ENCODE measurements at regions not wholly inside any gene's neighbourhood (a gene's known extent, or its start where the extent isn't known, plus 50 kb on each side); places are given as distances from the start of the nearest gene placed in this dataset.

DNA sequence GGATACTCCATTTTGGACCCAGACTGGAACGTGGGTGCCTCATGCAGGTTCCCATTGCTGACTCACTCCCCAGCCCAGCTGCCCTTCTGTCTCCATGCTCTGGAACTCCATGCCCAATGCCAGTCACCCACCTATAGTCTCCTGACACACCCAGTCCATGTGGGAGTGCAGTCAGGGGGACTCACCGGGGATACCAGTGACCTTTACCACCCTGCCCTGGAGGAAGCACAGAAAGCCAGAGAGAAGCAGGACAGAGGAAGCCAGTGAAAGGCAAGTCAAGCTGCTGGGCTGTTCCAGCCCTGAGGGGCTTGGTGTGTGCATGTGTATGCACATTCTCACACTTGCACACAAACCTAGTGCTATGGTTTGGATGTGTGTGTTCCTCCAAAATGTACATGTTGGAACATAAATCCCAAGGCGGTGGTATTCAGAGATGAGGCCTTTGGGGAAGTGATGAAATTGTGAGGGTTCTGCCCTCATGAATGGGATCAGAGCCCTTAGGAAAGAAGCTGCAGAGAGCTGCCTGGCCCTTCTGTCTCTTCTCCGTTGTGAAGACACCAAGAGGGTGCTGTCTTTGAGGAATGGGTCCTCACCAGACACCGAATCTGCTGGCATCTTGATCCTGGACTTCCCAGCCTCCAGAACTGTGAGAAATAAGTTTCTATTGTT lies 121.4 kb upstream of the MAFB start:
- TF ChIP-seq, protein P1, sequence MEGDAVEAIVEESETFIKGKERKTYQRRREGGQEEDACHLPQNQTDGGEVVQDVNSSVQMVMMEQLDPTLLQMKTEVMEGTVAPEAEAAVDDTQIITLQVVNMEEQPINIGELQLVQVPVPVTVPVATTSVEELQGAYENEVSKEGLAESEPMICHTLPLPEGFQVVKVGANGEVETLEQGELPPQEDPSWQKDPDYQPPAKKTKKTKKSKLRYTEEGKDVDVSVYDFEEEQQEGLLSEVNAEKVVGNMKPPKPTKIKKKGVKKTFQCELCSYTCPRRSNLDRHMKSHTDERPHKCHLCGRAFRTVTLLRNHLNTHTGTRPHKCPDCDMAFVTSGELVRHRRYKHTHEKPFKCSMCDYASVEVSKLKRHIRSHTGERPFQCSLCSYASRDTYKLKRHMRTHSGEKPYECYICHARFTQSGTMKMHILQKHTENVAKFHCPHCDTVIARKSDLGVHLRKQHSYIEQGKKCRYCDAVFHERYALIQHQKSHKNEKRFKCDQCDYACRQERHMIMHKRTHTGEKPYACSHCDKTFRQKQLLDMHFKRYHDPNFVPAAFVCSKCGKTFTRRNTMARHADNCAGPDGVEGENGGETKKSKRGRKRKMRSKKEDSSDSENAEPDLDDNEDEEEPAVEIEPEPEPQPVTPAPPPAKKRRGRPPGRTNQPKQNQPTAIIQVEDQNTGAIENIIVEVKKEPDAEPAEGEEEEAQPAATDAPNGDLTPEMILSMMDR (IDR thresholded peaks at IDR 0.05 in 8 of 11, conservative IDR thresholded peaks at IDR 0.05 in 3 of 11): no peak
- no peak for TF ChIP-seq POLR2AphosphoS5 (IDR thresholded peaks at IDR 0.05)
- no peak for TF ChIP-seq POLR2A (IDR thresholded peaks at IDR 0.05)

Data from spleen (tissue), 7 donors.